ENCODE measurements at regions not wholly inside any gene's neighbourhood (a gene's known extent, or its start where the extent isn't known, plus 50 kb on each side); places are given as distances from the start of the nearest gene placed in this dataset.

GRCh38 chr6:22638320-22638719 is 69.0 kb downstream of the HDGFL1 start:
- TF ChIP-seq CTCF (IDR thresholded peaks at IDR 0.05; ENCODE audit: low read depth, low read length, missing input control) (no peak), MAX (IDR thresholded peaks at IDR 0.05) (no peak), JUND (IDR thresholded peaks at IDR 0.05) (no peak), EGR1 (IDR thresholded peaks at IDR 0.05; ENCODE audit: low read depth in 2 of 2) (no peak), RAD21 (IDR thresholded peaks at IDR 0.05) (no peak), REST (IDR thresholded peaks at IDR 0.05) (no peak), ATF3 (IDR thresholded peaks at IDR 0.05) (no peak), TAF1 (conservative IDR thresholded peaks at IDR 0.05) (no peak), GABPA (IDR thresholded peaks at IDR 0.05 in 1 of 2, conservative IDR thresholded peaks at IDR 0.05 in 1 of 2) (no peak), RXRA (IDR thresholded peaks at IDR 0.05) (no peak), NR2F2 (IDR thresholded peaks at IDR 0.05) (no peak), SP1 (IDR thresholded peaks at IDR 0.05) (no peak), ZBTB33 (IDR thresholded peaks at IDR 0.05) (no peak)
